PC-3 (cell line): ENCODE measurements at regions not wholly inside any gene's neighbourhood (a gene's known extent, or its start where the extent isn't known, plus 50 kb on each side); places are given as distances from the start of the nearest gene placed in this dataset.

ENCODE experiments used
- CTCF ChIP-seq: fragments of 300-600 bp; sonication (generic); conservative IDR thresholded peaks from 2 replicates; pipeline ENCODE4 v1.5.1; 2017; ENCODE audit warnings: antibody characterized with exemption, low read depth, mild to moderate bottlenecking, low read length
- EZH2 ChIP-seq: fragments of 300-600 bp; sonication (generic); IDR thresholded peaks from one replicate; pipeline ENCODE4 v1.6.1; 2017; ENCODE audit warnings: antibody characterized with exemption, mild to moderate bottlenecking, low read length; ENCODE audit not compliant: unreplicated experiment

GRCh38 chr14:98301681-98302080 is 970.3 kb downstream of the BCL11B start:
- TF ChIP-seq CTCF (no peak), EZH2 (no peak)
